AG04450 (cell line): ENCODE measurements at regions not wholly inside any gene's neighbourhood (a gene's known extent, or its start where the extent isn't known, plus 50 kb on each side); places are given as distances from the start of the nearest gene placed in this dataset.
A peak's percentile ranks its signal among the peaks of the same experiment; 100 is the strongest.

ENCODE experiments used
- CTCF ChIA-PET: fragments of 300-600, 350-600 bp; formaldehyde crosslinking; extraction: SDS; loops from one replicate; lab custom pipeline; 2022; ENCODE audit warnings: antibody characterized with exemption, inconsistent platforms; lab: Charles Lee
- POLR2A ChIA-PET: fragments of 350-600 bp; formaldehyde crosslinking; extraction: SDS; loops from one replicate; lab custom pipeline; 2021; ENCODE audit warnings: antibody characterized with exemption, inconsistent platforms; lab: Yijun Ruan, JAX
- DNase-seq: peaks from one replicate; pipeline ENCODE4 v3.0.0-alpha.2; 2011; ENCODE audit warnings: low read depth, low spot score
- H3K27ac ChIP-seq: one replicate; pipeline ENCODE4 v1.5.1; 2012; ENCODE audit warnings: low read depth, low read length, control low read depth
- H3K27me3 ChIP-seq: one replicate; pipeline ENCODE4 v1.6.0; 2012; ENCODE audit warnings: low read length; ENCODE audit not compliant: control insufficient read depth, insufficient read depth
- H3K4me3 ChIP-seq: 2 replicates; pipeline ENCODE4 v1.5.1; 2011; ENCODE audit warnings: mild to moderate bottlenecking, low read depth, low read length, control low read depth
- H3K9me3 ChIP-seq: 2 replicates; pipeline ENCODE4 v1.5.1; 2012; ENCODE audit warnings: low read length; ENCODE audit not compliant: control insufficient read depth, insufficient read depth
- CTCF ChIP-seq: IDR thresholded peaks from 2 replicates; pipeline ENCODE4 v1.5.1; 2011; ENCODE audit warnings: low read depth, low read length, control low read depth, inconsistent platforms

DNA sequence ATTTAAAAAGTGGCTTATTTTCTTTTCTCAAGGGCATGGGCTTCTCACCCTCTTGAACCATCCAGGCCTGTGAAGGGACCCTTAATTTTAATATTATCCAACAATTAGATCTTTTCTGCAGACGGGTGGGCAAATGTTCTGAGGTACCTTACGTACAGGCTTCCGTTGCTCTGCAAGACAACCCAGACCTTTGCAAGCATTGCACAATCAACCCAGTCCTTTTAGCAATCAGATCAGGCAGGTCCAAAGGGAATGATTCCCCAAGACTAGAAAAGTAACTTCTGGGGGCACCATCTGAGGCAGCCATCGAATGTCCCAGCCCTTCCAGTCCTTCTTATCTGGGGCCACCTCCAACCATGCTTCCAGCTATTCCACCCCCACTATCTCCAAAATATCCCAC lies 67.3 kb upstream of the TACR3 start:
- Histone ChIP-seq H3K27me3 (no peaks in the 10 kb centered on the region), H3K9me3 (peaks cover 16% of the 10 kb centered on the region), H3K27ac (no peak overlapping the region), H3K4me3 (no peak overlapping the region)
- DNase-seq, result no peak
- POLR2A ChIA-PET, result no interaction called here
- CTCF ChIA-PET, result no interaction called here
- TF ChIP-seq CTCF, result no peak

DNA sequence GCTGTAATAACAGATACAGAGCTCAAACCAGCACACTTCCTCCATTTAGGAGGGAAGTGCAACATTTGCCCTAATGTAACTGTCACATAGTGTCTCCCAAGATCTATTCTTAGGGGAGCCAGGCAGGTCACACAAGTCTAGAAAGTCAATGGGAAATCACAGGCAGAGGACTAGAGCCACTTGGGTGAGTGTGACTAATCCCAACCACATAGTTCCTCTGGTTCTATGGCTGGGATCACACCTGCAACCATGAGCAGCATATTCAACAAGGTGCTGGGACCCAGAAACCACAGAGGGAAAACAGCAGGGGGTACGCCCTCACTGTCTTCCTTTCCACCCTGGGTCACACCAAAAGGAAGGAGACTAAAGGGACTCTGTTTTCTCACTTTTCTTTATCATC lies 66.8 kb upstream of the TACR3 start:
- Histone ChIP-seq H3K27me3 (no peaks in the 10 kb centered on the region), H3K9me3 (peaks cover 16% of the 10 kb centered on the region), H3K27ac (no peak overlapping the region), H3K4me3 (no peak overlapping the region)
- no peak for DNase-seq
- ChIA-PET CTCF (no interaction called here), POLR2A (no interaction called here)
- TF ChIP-seq CTCF, result no peak

DNA sequence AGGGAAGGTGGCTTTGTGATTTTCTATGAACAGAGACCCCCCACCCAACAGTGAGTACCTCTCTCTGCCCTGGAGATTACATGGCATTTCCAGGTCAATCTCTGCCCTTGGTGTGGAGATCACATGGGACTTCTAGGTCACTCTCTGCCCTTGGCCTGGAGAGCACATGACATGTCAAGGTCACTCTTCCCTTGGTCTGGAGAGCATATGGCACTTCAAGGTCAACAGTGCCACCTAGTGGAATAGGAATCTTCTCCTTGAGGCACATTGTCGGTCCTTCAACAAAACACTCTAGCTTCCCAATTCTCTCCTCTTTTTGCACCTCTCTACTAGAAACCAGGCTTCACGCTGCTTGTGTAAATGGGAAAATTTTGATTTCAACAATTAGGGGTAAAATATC lies 66.2 kb upstream of the TACR3 start:
- DNase-seq, result no peak
- Histone ChIP-seq H3K9me3 (peaks cover 16% of the 10 kb centered on the region), H3K4me3 (no peak overlapping the region), H3K27me3 (no peaks in the 10 kb centered on the region), H3K27ac (no peak overlapping the region)
- 0 out of 2 replicates have a peak, but pooled peaks have one; percentile 3 for TF ChIP-seq CTCF
- ChIA-PET CTCF (interaction anchor here (0.6 kb wide), 1 partner anchor 302 kb away, joined by 3 read pairs; no protein-coding TSS in a partner anchor), POLR2A (no interaction called here)

GRCh38 chr4:103778221-103778620 lies 58.4 kb upstream of the TACR3 start:
- TF ChIP-seq CTCF, result no peak

GRCh38 chr4:103774326-103774825 lies 54.6 kb upstream of the TACR3 start:
- Histone ChIP-seq H3K4me3 (no peak overlapping the region), H3K27me3 (no peaks in the 10 kb centered on the region), H3K27ac (no peak overlapping the region), H3K9me3 (peaks cover 4% of the 10 kb centered on the region)
- ChIA-PET POLR2A (no interaction called here), CTCF (no interaction called here)
- TF ChIP-seq CTCF, result no peak
- DNase-seq, result no peak

More at GRCh38 chr4:103778221-103778620, 58.4 kb upstream of the TACR3 start:
- H3K9me3 ChIP-seq, result peaks cover 7% of the 10 kb centered on the region
- H3K4me3 ChIP-seq, result no peak overlapping the region
- no peak for DNase-seq
- no peak overlapping the region for H3K27ac ChIP-seq
- H3K27me3 ChIP-seq, result no peaks in the 10 kb centered on the region
- POLR2A ChIA-PET, result no interaction called here
- CTCF ChIA-PET, result no interaction called here
